Esophagus squamous epithelium (tissue), 5 donors: ENCODE measurements at regions not wholly inside any gene's neighbourhood (a gene's known extent, or its start where the extent isn't known, plus 50 kb on each side); places are given as distances from the start of the nearest gene placed in this dataset.

Source experiments
- DNase-seq: peaks from one replicate; lab custom pipeline; 2025; lab: John Stamatoyannopoulos, UW
- H3K27ac ChIP-seq, 4 donors: fragments of 200-600 bp; sonication (generic); one replicate each; pipeline ENCODE4 v1.5.1; 2016 to 2019; ENCODE audit warnings: mild to moderate bottlenecking in 1 of 4
- H3K27me3 ChIP-seq, 4 donors: fragments of 200-600 bp; sonication (generic); 1 replicate in 3 of 4; 2 replicates in 1 of 4; pipeline versions ENCODE4 v1.5.1 to v1.6.0; 2017 to 2021; ENCODE audit warnings: antibody characterized with exemption in 1 of 4
- H3K36me3 ChIP-seq, 3 donors: fragments of 200-600 bp; sonication (generic); one replicate each; pipeline ENCODE4 v1.5.1; 2016 to 2019
- H3K4me1 ChIP-seq, 3 donors: fragments of 200-600 bp; sonication (generic); one replicate each; pipeline ENCODE4 v1.5.1; 2017 to 2019
- H3K4me3 ChIP-seq, 4 donors: fragments of 200-600 bp; sonication (generic); 1 replicate in 3 of 4; 2 replicates in 1 of 4; pipeline ENCODE4 v1.5.1; 2016 to 2019; ENCODE audit warnings: mild to moderate bottlenecking in 2 of 4, moderate library complexity in 1 of 4
- H3K9me3 ChIP-seq, 3 donors: fragments of 200-600 bp; sonication (generic); one replicate each; pipeline ENCODE4 v1.5.1; 2016 to 2019
- CTCF ChIP-seq, 6 experiments: fragments of 450-650 bp in 4 of 6; fragments of 200-600 bp in 2 of 6; sonication (generic) in 2 of 6; IDR thresholded peaks; one replicate each; pipeline ENCODE4 v1.5.1; 2016 to 2019; ENCODE audit warnings: antibody characterized with exemption in 6 of 6, mild to moderate bottlenecking in 4 of 6, moderate library complexity in 4 of 6
- POLR2A ChIP-seq, 4 donors: fragments of 450-650 bp; IDR thresholded peaks; one replicate each; pipeline ENCODE4 v1.6.1; 2017; ENCODE audit warnings: antibody characterized with exemption in 4 of 4, mild to moderate bottlenecking in 4 of 4, moderate library complexity in 3 of 4
- WGBS, 2 donors: methylation state at CpG; one replicate each; pipeline ENCODE4 v1.1.5; 2018; 5-methylcytosine and 5-hydroxymethylcytosine counted together
- intact Hi-C: fragments of 100-400 bp; cut with DNase I; formaldehyde crosslinking; loops from one replicate; pipeline ENCODE4 v1.15.0; 2022
- donor health status: DM: yes; HTN: yes; CAD: no.

- intact Hi-C loops: no loop called here
Measured at GRCh38 chr18:71899183-71899582, 645.0 kb downstream of the CBLN2 start.

GRCh38 chr18:71887509-71887908 lies 656.6 kb downstream of the CBLN2 start:
- peaks cover 0 to 9% (median 0%) of the 10 kb centered on the region in 3 donors for H3K9me3 ChIP-seq
- no peaks in the 10 kb centered on the region for H3K27me3 ChIP-seq
- H3K4me1 ChIP-seq: no peaks in the 10 kb centered on the region
- H3K27ac ChIP-seq: no peak overlapping the region
- DNase-seq: no peak
- H3K36me3 ChIP-seq: no peaks in the 10 kb centered on the region
- TF ChIP-seq CTCF (IDR thresholded peaks at IDR 0.05) (no peak), POLR2A (IDR thresholded peaks at IDR 0.05) (no peak)
- intact Hi-C loops: no loop called here
- 40 to 60% methylated on average over 1 of the region's 1 CpG for WGBS, 2 donors
- H3K4me3 ChIP-seq: no peak overlapping the region

More at GRCh38 chr18:71899183-71899582, 645.0 kb downstream of the CBLN2 start:
- no peak for TF ChIP-seq POLR2A (IDR thresholded peaks at IDR 0.05)
- no peak overlapping the region for H3K4me3 ChIP-seq
- peaks cover 0 to 27% (median 0%) of the 10 kb centered on the region in 3 donors for H3K9me3 ChIP-seq
- DNase-seq: no peak
- no peak overlapping the region for H3K27ac ChIP-seq
- no peaks in the 10 kb centered on the region for H3K27me3 ChIP-seq
- H3K36me3 ChIP-seq: no peaks in the 10 kb centered on the region
- WGBS, 2 donors: 63 to 69% methylated on average over 5 to 6 of the region's 6 CpGs
- H3K4me1 ChIP-seq: no peaks in the 10 kb centered on the region

DNA sequence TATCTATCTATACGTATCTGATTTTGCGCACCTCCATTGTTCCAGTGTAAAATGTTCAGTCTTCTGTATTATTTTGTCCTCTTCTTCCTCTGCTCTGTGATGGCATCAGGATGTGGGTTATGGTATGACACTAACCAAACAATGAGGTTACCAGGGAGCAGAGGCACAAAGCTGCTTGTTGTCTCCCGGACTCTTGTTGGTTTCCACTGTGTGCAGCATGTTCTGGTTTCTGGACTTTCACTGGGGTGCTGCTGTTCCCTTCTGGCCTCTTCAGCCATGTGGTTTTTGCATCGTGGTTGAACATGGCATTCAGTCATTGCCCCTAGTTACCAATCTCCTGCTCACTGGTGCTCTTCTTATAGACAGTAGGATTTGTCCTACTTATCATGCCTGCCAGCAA lies 665.9 kb downstream of the CBLN2 start:
- WGBS, 2 donors: 82 to 89% methylated on average over 4 of the region's 4 CpGs
- Histone ChIP-seq H3K4me1 (no peaks in the 10 kb centered on the region), H3K36me3 (no peaks in the 10 kb centered on the region), H3K27me3 (no peaks in the 10 kb centered on the region), H3K4me3 (no peak overlapping the region), H3K9me3 (no peaks in the 10 kb centered on the region), H3K27ac (no peak overlapping the region)
- TF ChIP-seq CTCF (IDR thresholded peaks at IDR 0.05): no peak
- TF ChIP-seq POLR2A (IDR thresholded peaks at IDR 0.05): no peak
- intact Hi-C loops: no loop called here
- DNase-seq: no peak

DNA sequence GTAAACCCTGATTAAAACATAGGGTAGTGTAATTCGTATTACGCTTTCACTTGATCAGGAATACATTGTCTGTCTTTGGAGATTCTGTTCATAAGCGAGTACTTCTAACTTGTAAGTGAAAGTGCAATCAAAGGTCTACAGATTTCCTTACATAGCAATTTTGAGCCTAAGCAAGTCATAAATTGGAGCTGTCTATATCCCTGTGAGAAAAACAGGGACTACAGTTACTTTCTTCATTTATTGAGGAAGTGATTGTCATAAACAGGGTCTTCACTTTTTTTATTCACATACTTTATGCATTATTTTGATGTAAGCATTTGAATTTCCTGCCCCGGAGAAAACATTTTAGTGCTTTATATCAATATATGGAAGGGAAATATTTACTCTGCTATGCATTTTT lies 670.4 kb downstream of the CBLN2 start:
- TF ChIP-seq CTCF (IDR thresholded peaks at IDR 0.05) (no peak), POLR2A (IDR thresholded peaks at IDR 0.05) (no peak)
- H3K27me3 ChIP-seq: no peaks in the 10 kb centered on the region
- 80 to 86% methylated on average over 4 of the region's 4 CpGs for WGBS, 2 donors
- H3K36me3 ChIP-seq: no peaks in the 10 kb centered on the region
- peaks cover 0 to 2% (median 0%) of the 10 kb centered on the region in 3 donors for H3K9me3 ChIP-seq
- intact Hi-C loops: no loop called here
- DNase-seq: no peak
- H3K4me3 ChIP-seq: no peak overlapping the region
- H3K27ac ChIP-seq: no peak overlapping the region
- H3K4me1 ChIP-seq: no peaks in the 10 kb centered on the region

DNA sequence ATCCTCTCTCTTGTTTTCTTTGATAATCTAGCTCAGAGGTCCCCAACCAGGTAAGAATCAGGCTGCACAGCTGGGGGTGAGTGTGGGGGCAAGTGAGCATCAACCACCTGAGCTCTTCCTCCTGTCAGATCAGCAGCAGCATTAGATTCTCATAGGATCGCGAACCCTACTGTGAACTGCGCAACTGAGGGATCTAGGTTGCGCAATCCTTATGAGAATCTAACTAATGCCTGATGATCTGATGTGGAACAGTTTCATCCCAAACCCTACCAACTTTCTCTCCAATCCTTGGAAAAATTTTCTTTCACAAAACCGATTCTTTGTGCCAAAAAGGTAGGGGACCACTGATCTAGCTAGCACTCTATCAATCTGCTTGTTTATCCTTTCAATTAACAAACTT lies 678.3 kb downstream of the CBLN2 start:
- Histone ChIP-seq H3K4me3 (no peak overlapping the region), H3K36me3 (no peaks in the 10 kb centered on the region), H3K9me3 (no peaks in the 10 kb centered on the region), H3K27ac (no peak overlapping the region), H3K27me3 (no peaks in the 10 kb centered on the region), H3K4me1 (no peaks in the 10 kb centered on the region)
- no peak for DNase-seq
- TF ChIP-seq POLR2A (IDR thresholded peaks at IDR 0.05) (no peak), CTCF (IDR thresholded peaks at IDR 0.05) (no peak)
- intact Hi-C loops: no loop called here
- WGBS, 2 donors: 79 to 82% methylated on average over 5 of the region's 5 CpGs

- WGBS, 2 donors: 39 to 50% methylated on average over 1 of the region's 1 CpG
- no peaks in the 10 kb centered on the region for H3K27me3 ChIP-seq
- TF ChIP-seq POLR2A (IDR thresholded peaks at IDR 0.05) (no peak), CTCF (IDR thresholded peaks at IDR 0.05) (no peak)
- intact Hi-C loops: no loop called here
- DNase-seq: no peak
- H3K27ac ChIP-seq: no peak overlapping the region
- H3K4me1 ChIP-seq: no peaks in the 10 kb centered on the region
- no peaks in the 10 kb centered on the region for H3K36me3 ChIP-seq
- H3K4me3 ChIP-seq: no peak overlapping the region
- peaks cover 0 to 16% (median 0%) of the 10 kb centered on the region in 3 donors for H3K9me3 ChIP-seq
Measured at GRCh38 chr18:71850602-71851001, 693.5 kb downstream of the CBLN2 start.
